ENCODE measurements at regions not wholly inside any gene's neighbourhood (a gene's known extent, or its start where the extent isn't known, plus 50 kb on each side); places are given as distances from the start of the nearest gene placed in this dataset.

GRCh38 chr18:42184685-42185477 lies 229.8 kb downstream of the PIK3C3 start:
- no peak for TF ChIP-seq CTCF (IDR thresholded peaks at IDR 0.05; ENCODE audit: low read depth, low read length, poor library complexity, severe bottlenecking)
- no peak for TF ChIP-seq EZH2phosphoT487 (IDR thresholded peaks at IDR 0.05; ENCODE audit: borderline replicate concordance, low read length)
- Histone ChIP-seq H3F3A (ENCODE audit: control insufficient read depth, insufficient read depth) (no peaks in the 10 kb centered on the region), H3K36me3 (ENCODE audit: control insufficient read depth, low read length) (no peaks in the 10 kb centered on the region), H3K9me2 (replicated peaks; ENCODE audit: control insufficient read depth, low read length) (no peaks in the 10 kb centered on the region), H3K4me1 (ENCODE audit: control insufficient read depth, low read length) (no peaks in the 10 kb centered on the region), H3K4me2 (ENCODE audit: low read length) (no peak overlapping the region), H3K27me3 (ENCODE audit: control insufficient read depth, low read length) (no peaks in the 10 kb centered on the region), H3K9me3 (ENCODE audit: control insufficient read depth, insufficient read depth, low read length) (no peaks in the 10 kb centered on the region), H3K79me2 (ENCODE audit: control insufficient read depth, low read length) (no peaks in the 10 kb centered on the region), H4K20me1 (ENCODE audit: control insufficient read depth, insufficient read depth, low read depth, low read length) (no peaks in the 10 kb centered on the region), H3K4me3 (ENCODE audit: low read length) (no peak overlapping the region), H3K27ac (ENCODE audit: low read depth, low read length) (no peak overlapping the region)

- no peaks in the 10 kb centered on the region for H3K27me3 ChIP-seq (ENCODE audit: control insufficient read depth, low read length)
- no peaks in the 10 kb centered on the region for H3K36me3 ChIP-seq (ENCODE audit: control insufficient read depth, low read length)
- H3K9me2 ChIP-seq (replicated peaks; ENCODE audit: control insufficient read depth, low read length) = no peaks in the 10 kb centered on the region
- H3K4me2 ChIP-seq (ENCODE audit: low read length) = no peak overlapping the region
- no peaks in the 10 kb centered on the region for H3K4me1 ChIP-seq (ENCODE audit: control insufficient read depth, low read length)
- H3K79me2 ChIP-seq (ENCODE audit: control insufficient read depth, low read length) = no peaks in the 10 kb centered on the region
- no peaks in the 10 kb centered on the region for H3K9me3 ChIP-seq (ENCODE audit: control insufficient read depth, insufficient read depth, low read length)
- no peaks in the 10 kb centered on the region for H4K20me1 ChIP-seq (ENCODE audit: control insufficient read depth, insufficient read depth, low read depth, low read length)
- H3K27ac ChIP-seq (ENCODE audit: low read depth, low read length) = no peak overlapping the region
- H3F3A ChIP-seq (ENCODE audit: control insufficient read depth, insufficient read depth) = no peaks in the 10 kb centered on the region
- H3K4me3 ChIP-seq (ENCODE audit: low read length) = no peak overlapping the region
- TF ChIP-seq CTCF (IDR thresholded peaks at IDR 0.05; ENCODE audit: low read depth, low read length, poor library complexity, severe bottlenecking) (no peak), EZH2phosphoT487 (IDR thresholded peaks at IDR 0.05; ENCODE audit: borderline replicate concordance, low read length) (no peak)
Observed at GRCh38 chr18:42185486-42185885, 230.5 kb downstream of the PIK3C3 start.

GRCh38 chr18:42187611-42188380 lies 232.8 kb downstream of the PIK3C3 start:
- no peaks in the 10 kb centered on the region for H3K27me3 ChIP-seq (ENCODE audit: control insufficient read depth, low read length)
- no peak overlapping the region for H3K4me3 ChIP-seq (ENCODE audit: low read length)
- H3K79me2 ChIP-seq (ENCODE audit: control insufficient read depth, low read length) = no peaks in the 10 kb centered on the region
- TF ChIP-seq CTCF (IDR thresholded peaks at IDR 0.05; ENCODE audit: low read depth, low read length, poor library complexity, severe bottlenecking) (no peak), EZH2phosphoT487 (IDR thresholded peaks at IDR 0.05; ENCODE audit: borderline replicate concordance, low read length) (no peak)
- H3F3A ChIP-seq (ENCODE audit: control insufficient read depth, insufficient read depth) = no peaks in the 10 kb centered on the region
- H3K36me3 ChIP-seq (ENCODE audit: control insufficient read depth, low read length) = no peaks in the 10 kb centered on the region
- no peaks in the 10 kb centered on the region for H4K20me1 ChIP-seq (ENCODE audit: control insufficient read depth, insufficient read depth, low read depth, low read length)
- no peaks in the 10 kb centered on the region for H3K4me1 ChIP-seq (ENCODE audit: control insufficient read depth, low read length)
- H3K9me3 ChIP-seq (ENCODE audit: control insufficient read depth, insufficient read depth, low read length) = no peaks in the 10 kb centered on the region
- no peak overlapping the region for H3K4me2 ChIP-seq (ENCODE audit: low read length)
- H3K27ac ChIP-seq (ENCODE audit: low read depth, low read length) = no peak overlapping the region
- no peaks in the 10 kb centered on the region for H3K9me2 ChIP-seq (replicated peaks; ENCODE audit: control insufficient read depth, low read length)

Measured in DOHH2 (cell line).